Cardiac muscle cell (in vitro differentiated cells and primary cell): ENCODE measurements at regions not wholly inside any gene's neighbourhood (a gene's known extent, or its start where the extent isn't known, plus 50 kb on each side); places are given as distances from the start of the nearest gene placed in this dataset.

ENCODE experiments used
- DNase-seq, 2 donors: peaks; one replicate each; pipeline versions ENCODE4 v3.0.0 to v3.0.0-alpha.2; 2010 to 2017; ENCODE audit warnings: low read depth in 1 of 2, low spot score in 1 of 2
- H3K27ac ChIP-seq: fragments of 200-600 bp; sonication (generic); 2 replicates; pipeline ENCODE4 v1.5.1; 2016
- H3K27me3 ChIP-seq: fragments of 200-600 bp; sonication (generic); 2 replicates; pipeline ENCODE4 v1.6.0; 2016; ENCODE audit warnings: control low read depth
- H3K36me3 ChIP-seq: fragments of 200-600 bp; sonication (generic); 2 replicates; pipeline ENCODE4 v1.5.1; 2016; ENCODE audit warnings: control low read depth
- H3K4me1 ChIP-seq: fragments of 200-600 bp; sonication (generic); 2 replicates; pipeline ENCODE4 v1.8.1; 2017; ENCODE audit warnings: low read depth, mild to moderate bottlenecking, mixed run types
- H3K4me3 ChIP-seq: fragments of 200-600 bp; sonication (generic); 2 replicates; pipeline ENCODE4 v1.5.1; 2016; ENCODE audit warnings: mild to moderate bottlenecking
- H3K9me3 ChIP-seq: fragments of 200-600 bp; sonication (generic); 2 replicates; pipeline ENCODE4 v1.5.1; 2017; ENCODE audit warnings: low read depth, mild to moderate bottlenecking, control low read depth
- CTCF ChIP-seq: IDR thresholded peaks from 2 replicates; pipeline ENCODE4 v1.5.1; 2012; ENCODE audit warnings: low read depth, mild to moderate bottlenecking, low read length

- H3K36me3 ChIP-seq, result no peaks in the 10 kb centered on the region
- DNase-seq, result no peak
- no peak overlapping the region for H3K4me3 ChIP-seq
- no peaks in the 10 kb centered on the region for H3K4me1 ChIP-seq
- H3K27me3 ChIP-seq, result no peaks in the 10 kb centered on the region
- no peaks in the 10 kb centered on the region for H3K9me3 ChIP-seq
- no peak overlapping the region for H3K27ac ChIP-seq
- TF ChIP-seq CTCF, result no peak
Observed at GRCh38 chr14:98708555-98708954, 563.4 kb downstream of the BCL11B start.

GRCh38 chr14:98711453-98711852 is 560.5 kb downstream of the BCL11B start:
- no peaks in the 10 kb centered on the region for H3K4me1 ChIP-seq
- no peak overlapping the region for H3K27ac ChIP-seq
- no peak for DNase-seq
- no peak for TF ChIP-seq CTCF
- H3K9me3 ChIP-seq, result no peaks in the 10 kb centered on the region
- no peak overlapping the region for H3K4me3 ChIP-seq
- no peaks in the 10 kb centered on the region for H3K36me3 ChIP-seq
- no peaks in the 10 kb centered on the region for H3K27me3 ChIP-seq

- DNase-seq, result no peak
- H3K9me3 ChIP-seq, result no peaks in the 10 kb centered on the region
- TF ChIP-seq CTCF, result no peak
- H3K4me1 ChIP-seq, result no peaks in the 10 kb centered on the region
- H3K27ac ChIP-seq, result no peak overlapping the region
- no peak overlapping the region for H3K4me3 ChIP-seq
- H3K27me3 ChIP-seq, result no peaks in the 10 kb centered on the region
- no peaks in the 10 kb centered on the region for H3K36me3 ChIP-seq
Observed at GRCh38 chr14:98714626-98715425, 557.2 kb downstream of the BCL11B start.

GRCh38 chr14:98716133-98716532 is 555.9 kb downstream of the BCL11B start:
- Histone ChIP-seq H3K27me3 (no peaks in the 10 kb centered on the region), H3K27ac (no peak overlapping the region), H3K9me3 (no peaks in the 10 kb centered on the region), H3K4me3 (no peak overlapping the region), H3K36me3 (no peaks in the 10 kb centered on the region), H3K4me1 (no peaks in the 10 kb centered on the region)
- no peak for DNase-seq
- no peak for TF ChIP-seq CTCF

GRCh38 chr14:98721061-98721460 is 550.9 kb downstream of the BCL11B start:
- no peak for TF ChIP-seq CTCF
- Histone ChIP-seq H3K4me3 (no peak overlapping the region), H3K36me3 (no peaks in the 10 kb centered on the region), H3K4me1 (no peaks in the 10 kb centered on the region), H3K9me3 (no peaks in the 10 kb centered on the region), H3K27ac (no peak overlapping the region), H3K27me3 (no peaks in the 10 kb centered on the region)
- no peak for DNase-seq
